HEK293 (cell line): ENCODE measurements at regions not wholly inside any gene's neighbourhood (a gene's known extent, or its start where the extent isn't known, plus 50 kb on each side); places are given as distances from the start of the nearest gene placed in this dataset.

Experiments
- CTCF ChIA-PET: fragments of 350-600 bp; formaldehyde crosslinking; extraction: SDS; loops from one replicate; lab custom pipeline; 2021; ENCODE audit warnings: antibody characterized with exemption; lab: Yijun Ruan, JAX
- POLR2A ChIA-PET: fragments of 300-600 bp; formaldehyde crosslinking; extraction: SDS; loops from one replicate; lab custom pipeline; 2020; ENCODE audit warnings: antibody characterized with exemption, inconsistent platforms; lab: Yijun Ruan, JAX
- H3K27ac ChIP-seq: fragments of 200-500 bp; sonication (Bioruptor generic); 2 replicates; pipeline ENCODE4 v1.5.1; 2014; ENCODE audit warnings: low read depth, low read length, control low read depth, inconsistent platforms; ENCODE audit errors: extremely low read depth
- H3K36me3 ChIP-seq, 2 experiments: fragments of 200-500 bp in 1 of 2; sonication (Bioruptor generic) in 1 of 2; 1 replicate in 1 of 2; 2 replicates in 1 of 2; pipeline ENCODE4 v1.5.1; 2014 to 2017; ENCODE audit warnings: inconsistent platforms in 2 of 2, low read length in 2 of 2; ENCODE audit not compliant: control insufficient read depth in 2 of 2, insufficient read depth in 1 of 2
- H3K4me1 ChIP-seq: fragments of 200-500 bp; sonication (Bioruptor generic); 2 replicates; pipeline ENCODE4 v1.5.1; 2014; ENCODE audit warnings: mild to moderate bottlenecking, low read length, inconsistent platforms; ENCODE audit not compliant: control insufficient read depth, insufficient read depth
- H3K4me3 ChIP-seq: 2 replicates; pipeline ENCODE4 v1.5.1; 2011; ENCODE audit warnings: low read depth, mild to moderate bottlenecking, control low read depth, low read length, moderate library complexity
- H3K9me3 ChIP-seq: fragments of 200-500 bp; sonication (Bioruptor generic); 2 replicates; pipeline ENCODE4 v1.5.1; 2014; ENCODE audit warnings: low read depth, low read length, inconsistent platforms; ENCODE audit not compliant: control insufficient read depth, insufficient read depth
- GLI2 ChIP-seq: fragments of 450-650 bp; formaldehyde crosslinking; IDR thresholded peaks from 2 replicates; pipeline ENCODE4; 2017; ENCODE audit warnings: missing biosample characterization, missing genetic modification characterization, low read depth, borderline replicate concordance
- KLF16 ChIP-seq: fragments of 450-650 bp; formaldehyde crosslinking; IDR thresholded peaks from 2 replicates; pipeline ENCODE4 v1.5.1; 2017; ENCODE audit warnings: missing biosample characterization, missing genetic modification characterization
- SALL2 ChIP-seq: fragments of 450-650 bp; formaldehyde crosslinking; IDR thresholded peaks from 2 replicates; pipeline ENCODE4 v1.5.0; 2017; ENCODE audit warnings: missing biosample characterization, mild to moderate bottlenecking, missing genetic modification characterization, borderline replicate concordance
- TRIM28 ChIP-seq: IDR thresholded peaks from 2 replicates; pipeline ENCODE4 v1.6.1; 2011; ENCODE audit warnings: low read length, control low read depth, borderline replicate concordance
- ZNF112 ChIP-seq: fragments of 450-650 bp; formaldehyde crosslinking; IDR thresholded peaks from 2 replicates; pipeline ENCODE4 v1.5.0; 2017; ENCODE audit warnings: missing biosample characterization, missing genetic modification characterization
- ZNF133 ChIP-seq: fragments of 450-650 bp; formaldehyde crosslinking; IDR thresholded peaks from 2 replicates; pipeline ENCODE4 v1.5.1; 2016; ENCODE audit warnings: missing biosample characterization, missing genetic modification characterization
- ZNF146 ChIP-seq: fragments of 450-650 bp; formaldehyde crosslinking; IDR thresholded peaks from 2 replicates; pipeline ENCODE4 v1.5.1; 2016; ENCODE audit warnings: missing biosample characterization, missing genetic modification characterization
- ZNF324 ChIP-seq: fragments of 450-650 bp; formaldehyde crosslinking; IDR thresholded peaks from 2 replicates; pipeline ENCODE4 v1.5.1; 2016; ENCODE audit warnings: missing biosample characterization, missing genetic modification characterization
- ZNF426 ChIP-seq: fragments of 450-650 bp; formaldehyde crosslinking; IDR thresholded peaks from 2 replicates; pipeline ENCODE4 v1.5.1; 2017; ENCODE audit warnings: missing biosample characterization, missing genetic modification characterization, mild to moderate bottlenecking, inconsistent platforms, moderate library complexity
- ZNF48 ChIP-seq: fragments of 450-650 bp; formaldehyde crosslinking; IDR thresholded peaks from 2 replicates; pipeline ENCODE4 v1.5.1; 2016; ENCODE audit warnings: missing biosample characterization, missing genetic modification characterization
- ZNF544 ChIP-seq: fragments of 450-650 bp; formaldehyde crosslinking; IDR thresholded peaks from 2 replicates; pipeline ENCODE4 v1.5.0; 2017; ENCODE audit warnings: missing biosample characterization, missing genetic modification characterization
- ZNF585B ChIP-seq: fragments of 450-650 bp; formaldehyde crosslinking; IDR thresholded peaks from 2 replicates; pipeline ENCODE4 v1.5.1; 2016; ENCODE audit warnings: missing biosample characterization, missing genetic modification characterization
- ZNF76 ChIP-seq: fragments of 450-650 bp; formaldehyde crosslinking; IDR thresholded peaks from 2 replicates; pipeline ENCODE4; 2016; ENCODE audit warnings: low read depth, missing biosample characterization, missing genetic modification characterization, borderline replicate concordance
- TF ChIP-seq, protein P1 (sequence below): fragments of 450-650 bp; formaldehyde crosslinking; optimal IDR thresholded peaks from 2 replicates; pipeline ENCODE3; 2016; ENCODE audit warnings: missing biosample characterization, mild to moderate bottlenecking, missing genetic modification characterization
- TF ChIP-seq, protein P2 (sequence below): fragments of 450-650 bp; formaldehyde crosslinking; IDR thresholded peaks from 2 replicates; pipeline ENCODE4 v1.5.1; 2016; ENCODE audit warnings: missing biosample characterization, missing genetic modification characterization

DNA sequence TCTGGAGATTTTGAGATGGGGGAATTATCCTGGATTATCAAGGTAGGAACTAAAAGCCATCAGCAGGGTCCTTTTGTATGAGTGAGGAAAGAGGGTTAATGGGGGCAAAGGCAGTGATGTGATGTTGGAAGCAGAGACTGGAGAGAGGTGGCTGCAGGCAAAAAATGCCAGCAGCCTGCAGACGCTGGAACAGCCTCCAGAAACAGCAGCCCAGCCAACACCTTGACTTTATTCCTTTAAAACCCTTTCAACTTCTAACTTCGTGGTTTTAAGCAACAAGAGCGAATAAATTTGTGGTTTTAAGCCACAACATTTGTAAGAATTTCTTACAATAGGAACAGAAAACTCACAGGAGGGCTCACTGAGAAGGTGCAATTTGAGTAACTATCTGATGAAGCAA lies 523.1 kb upstream of the HS6ST1 start:
- POLR2A ChIA-PET: no interaction called here
- H3K4me1 ChIP-seq: no peaks in the 10 kb centered on the region
- TF ChIP-seq, protein P1, sequence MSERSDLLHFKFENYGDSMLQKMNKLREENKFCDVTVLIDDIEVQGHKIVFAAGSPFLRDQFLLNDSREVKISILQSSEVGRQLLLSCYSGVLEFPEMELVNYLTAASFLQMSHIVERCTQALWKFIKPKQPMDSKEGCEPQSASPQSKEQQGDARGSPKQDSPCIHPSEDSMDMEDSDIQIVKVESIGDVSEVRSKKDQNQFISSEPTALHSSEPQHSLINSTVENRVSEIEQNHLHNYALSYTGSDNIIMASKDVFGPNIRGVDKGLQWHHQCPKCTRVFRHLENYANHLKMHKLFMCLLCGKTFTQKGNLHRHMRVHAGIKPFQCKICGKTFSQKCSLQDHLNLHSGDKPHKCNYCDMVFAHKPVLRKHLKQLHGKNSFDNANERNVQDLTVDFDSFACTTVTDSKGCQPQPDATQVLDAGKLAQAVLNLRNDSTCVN (tag by site-specific recombination): no peak
- no peak for TF ChIP-seq SALL2 (tag by site-specific recombination)
- no peak for TF ChIP-seq ZNF133 (tag by site-specific recombination)
- TF ChIP-seq ZNF146 (tag by site-specific recombination): no peak
- no peak for TF ChIP-seq ZNF48 (tag by site-specific recombination)
- TF ChIP-seq ZNF426: no peak
- TF ChIP-seq, protein P2, sequence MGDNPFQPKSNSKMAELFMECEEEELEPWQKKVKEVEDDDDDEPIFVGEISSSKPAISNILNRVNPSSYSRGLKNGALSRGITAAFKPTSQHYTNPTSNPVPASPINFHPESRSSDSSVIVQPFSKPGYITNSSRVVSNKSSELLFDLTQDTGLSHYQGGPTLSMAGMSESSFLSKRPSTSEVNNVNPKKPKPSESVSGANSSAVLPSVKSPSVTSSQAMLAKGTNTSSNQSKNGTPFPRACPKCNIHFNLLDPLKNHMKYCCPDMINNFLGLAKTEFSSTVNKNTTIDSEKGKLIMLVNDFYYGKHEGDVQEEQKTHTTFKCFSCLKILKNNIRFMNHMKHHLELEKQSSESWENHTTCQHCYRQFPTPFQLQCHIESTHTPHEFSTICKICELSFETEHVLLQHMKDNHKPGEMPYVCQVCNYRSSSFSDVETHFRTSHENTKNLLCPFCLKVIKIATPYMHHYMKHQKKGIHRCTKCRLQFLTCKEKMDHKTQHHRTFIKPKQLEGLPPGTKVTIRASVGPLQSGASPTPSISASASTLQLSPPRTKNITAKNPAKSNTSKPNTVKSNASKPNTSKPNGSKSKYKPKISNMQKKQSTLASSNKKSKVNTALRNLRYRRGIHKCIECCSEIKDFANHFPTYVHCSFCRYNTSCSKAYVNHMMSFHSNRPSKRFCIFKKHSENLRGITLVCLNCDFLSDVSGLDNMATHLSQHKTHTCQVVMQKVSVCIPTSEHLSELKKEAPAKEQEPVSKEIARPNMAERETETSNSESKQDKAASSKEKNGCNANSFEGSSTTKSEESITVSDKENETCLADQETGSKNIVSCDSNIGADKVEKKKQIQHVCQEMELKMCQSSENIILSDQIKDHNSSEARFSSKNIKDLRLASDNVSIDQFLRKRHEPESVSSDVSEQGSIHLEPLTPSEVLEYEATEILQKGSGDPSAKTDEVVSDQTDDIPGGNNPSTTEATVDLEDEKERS: no peak
- H3K27ac ChIP-seq: no peak overlapping the region
- H3K36me3 ChIP-seq: no peaks in the 10 kb centered on the region
- H3K4me3 ChIP-seq: no peak overlapping the region
- no peaks in the 10 kb centered on the region for H3K9me3 ChIP-seq
- CTCF ChIA-PET: no interaction called here

DNA sequence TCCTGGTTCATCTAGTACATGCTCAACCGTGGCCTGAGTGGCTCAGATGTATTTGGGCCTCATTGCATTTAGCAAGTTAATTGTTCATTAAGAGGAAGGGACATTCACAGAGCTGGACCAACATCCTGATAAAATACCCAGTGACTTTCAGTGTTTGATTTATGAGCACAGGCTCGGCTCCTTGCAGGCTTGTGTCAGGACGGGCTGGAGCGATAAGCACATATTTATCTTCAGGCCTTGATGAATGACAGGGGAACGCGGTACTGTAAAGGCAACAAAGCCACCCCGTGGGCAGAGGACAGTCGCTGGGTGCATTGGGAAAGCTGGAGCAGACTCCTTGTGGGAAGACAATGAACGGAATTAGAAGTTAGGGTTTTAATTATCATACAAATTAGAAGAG lies 548.6 kb upstream of the HS6ST1 start:
- no peaks in the 10 kb centered on the region for H3K9me3 ChIP-seq
- CTCF ChIA-PET: no interaction called here
- no peaks in the 10 kb centered on the region for H3K4me1 ChIP-seq
- TF ChIP-seq GLI2 (tag by site-specific recombination): no peak
- no peak for TF ChIP-seq ZNF76
- no peak for TF ChIP-seq ZNF324 (tag by site-specific recombination)
- no peak for TF ChIP-seq KLF16
- peak; percentile 48; the same call in 1 of the 2 replicates for TF ChIP-seq TRIM28
- no peak for TF ChIP-seq ZNF544
- TF ChIP-seq, all 188 proteins: peak for 1
- H3K4me3 ChIP-seq: no peak overlapping the region
- no peak overlapping the region for H3K27ac ChIP-seq
- POLR2A ChIA-PET: interaction anchor here (0.6 kb wide), 1 partner anchor 12 kb away, joined by 4 read pairs; no protein-coding TSS in a partner anchor
- no peaks in the 10 kb centered on the region for H3K36me3 ChIP-seq

DNA sequence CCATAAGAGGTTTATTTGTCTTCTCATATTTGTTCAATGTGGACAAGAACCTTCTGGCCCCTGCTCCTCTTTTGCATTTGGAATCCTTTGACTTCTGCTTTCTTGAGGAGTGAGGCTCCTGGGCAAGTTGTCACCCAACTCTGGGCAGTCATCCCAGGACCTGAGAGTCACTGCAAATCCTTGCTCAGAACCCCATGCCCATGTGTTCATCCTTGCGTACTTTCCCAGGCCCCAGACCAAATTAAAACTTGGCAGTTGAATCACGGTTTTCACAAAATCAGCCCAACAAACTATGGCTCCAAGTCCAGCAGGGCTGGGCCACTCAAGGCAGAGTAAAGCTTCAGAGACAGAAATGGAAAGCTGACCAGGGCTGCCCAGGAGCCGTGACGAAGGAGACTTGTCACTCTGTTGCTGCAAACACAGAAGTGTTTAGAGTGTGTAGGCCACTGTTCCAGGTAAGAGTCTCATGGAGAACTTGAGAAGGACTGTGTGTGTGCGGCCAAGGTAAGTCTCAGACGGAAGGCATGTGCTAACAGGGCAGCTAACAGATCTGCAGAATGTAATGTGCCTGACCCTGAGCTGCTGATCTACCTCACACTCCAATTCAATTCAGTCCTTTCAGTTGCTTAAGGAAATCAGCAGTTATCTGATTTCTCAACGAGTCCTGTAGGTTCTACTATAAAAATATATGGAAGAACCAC lies 549.4 kb upstream of the HS6ST1 start:
- Histone ChIP-seq H3K36me3 (no peaks in the 10 kb centered on the region), H3K9me3 (no peaks in the 10 kb centered on the region), H3K4me1 (no peaks in the 10 kb centered on the region), H3K4me3 (no peak overlapping the region), H3K27ac (no peak overlapping the region)
- CTCF ChIA-PET: no interaction called here
- POLR2A ChIA-PET: no interaction called here
- TF ChIP-seq ZNF585B (tag by site-specific recombination) (no peak), ZNF112 (tag by site-specific recombination) (no peak)
